H9 (cell line): ENCODE measurements at regions not wholly inside any gene's neighbourhood (a gene's known extent, or its start where the extent isn't known, plus 50 kb on each side); places are given as distances from the start of the nearest gene placed in this dataset.

ENCODE experiments used
- DNase-seq: peaks from one replicate; pipeline ENCODE4 v3.0.0-alpha.2; 2017
- H2AFZ ChIP-seq: one replicate; pipeline ENCODE4 v1.6.1; 2013; ENCODE audit warnings: mild to moderate bottlenecking, low read length, control low read depth, moderate library complexity
- H2AK5ac ChIP-seq: 2 replicates; pipeline ENCODE4 v1.6.1; 2013; ENCODE audit warnings: low read length, control low read depth, mixed read lengths; ENCODE audit not compliant: insufficient read length
- H2BK120ac ChIP-seq: one replicate; pipeline ENCODE4 v1.6.1; 2013; ENCODE audit warnings: low read depth, mild to moderate bottlenecking, low read length, control low read depth, inconsistent platforms; ENCODE audit not compliant: poor library complexity, severe bottlenecking
- H2BK12ac ChIP-seq: 2 replicates; pipeline ENCODE4 v1.6.1; 2013; ENCODE audit warnings: low read length, control low read depth, mixed read lengths, low read depth; ENCODE audit not compliant: insufficient read length
- H2BK15ac ChIP-seq: 2 replicates; pipeline ENCODE4 v1.6.1; 2013; ENCODE audit warnings: low read depth, low read length, control low read depth
- H2BK20ac ChIP-seq: one replicate; pipeline ENCODE4 v1.6.1; 2013; ENCODE audit warnings: low read depth, mild to moderate bottlenecking, low read length, control low read depth, inconsistent platforms; ENCODE audit not compliant: poor library complexity, severe bottlenecking
- H2BK5ac ChIP-seq: 2 replicates; pipeline ENCODE4 v1.6.1; 2013; ENCODE audit warnings: low read length, control low read depth, mixed read lengths; ENCODE audit not compliant: insufficient read length
- H3K14ac ChIP-seq: 2 replicates; pipeline ENCODE4 v1.6.1; 2013; ENCODE audit warnings: low read length, control low read depth; ENCODE audit not compliant: insufficient read depth
- H3K18ac ChIP-seq: 2 replicates; pipeline ENCODE4 v1.6.1; 2013; ENCODE audit warnings: low read depth, mild to moderate bottlenecking, mixed read lengths, low read length, control low read depth; ENCODE audit not compliant: insufficient read length
- H3K23ac ChIP-seq: 2 replicates; pipeline ENCODE4 v1.6.1; 2013; ENCODE audit warnings: low read length, control low read depth, mixed read lengths, low read depth; ENCODE audit not compliant: insufficient read length
- H3K23me2 ChIP-seq: 2 replicates; pipeline ENCODE4 v1.6.1; 2013; ENCODE audit warnings: low read depth, mild to moderate bottlenecking, mixed read lengths, low read length, control low read depth; ENCODE audit not compliant: insufficient read length, poor library complexity, severe bottlenecking
- H3K27ac ChIP-seq: 2 replicates; pipeline ENCODE4 v1.5.1; 2013; ENCODE audit warnings: low read length, control low read depth, mixed read lengths, low read depth; ENCODE audit not compliant: insufficient read length
- H3K27me3 ChIP-seq: 2 replicates; pipeline ENCODE4 v1.6.1; 2013; ENCODE audit warnings: low read length, control low read depth, inconsistent platforms; ENCODE audit not compliant: insufficient read depth
- H3K4ac ChIP-seq: 2 replicates; pipeline ENCODE4 v1.6.1; 2013; ENCODE audit warnings: low read depth, mild to moderate bottlenecking, control low read depth, inconsistent platforms, low read length, moderate library complexity
- H3K4me1 ChIP-seq: 2 replicates; pipeline ENCODE4 v1.6.1; 2013; ENCODE audit warnings: low read length, control low read depth, inconsistent platforms; ENCODE audit not compliant: insufficient read depth
- H3K4me2 ChIP-seq: 2 replicates; pipeline ENCODE4 v1.6.1; 2013; ENCODE audit warnings: low read length, control low read depth, mixed read lengths; ENCODE audit not compliant: insufficient read length, insufficient read depth
- H3K56ac ChIP-seq: 2 replicates; pipeline ENCODE4 v1.6.1; 2013; ENCODE audit warnings: low read depth, mild to moderate bottlenecking, mixed read lengths, low read length, control low read depth; ENCODE audit not compliant: insufficient read length
- H3K79me1 ChIP-seq: 2 replicates; pipeline ENCODE4 v1.6.1; 2013; ENCODE audit warnings: low read depth, mild to moderate bottlenecking, moderate library complexity, low read length, control low read depth, inconsistent platforms; ENCODE audit not compliant: insufficient read depth, poor library complexity, severe bottlenecking
- H3K79me2 ChIP-seq: 2 replicates; pipeline ENCODE4 v1.6.1; 2013; ENCODE audit warnings: low read length, control low read depth, inconsistent platforms; ENCODE audit not compliant: insufficient read depth
- H3K9ac ChIP-seq: 2 replicates; pipeline ENCODE4 v1.6.1; 2013; ENCODE audit warnings: low read length, control low read depth, mixed read lengths; ENCODE audit not compliant: insufficient read length; ENCODE audit errors: extremely low read depth
- H3K9me3 ChIP-seq: one replicate; pipeline ENCODE4 v1.6.1; 2013; ENCODE audit warnings: low read depth, low read length, inconsistent platforms; ENCODE audit not compliant: control insufficient read depth
- H3T11ph ChIP-seq: one replicate; pipeline ENCODE4 v1.6.1; 2013; ENCODE audit warnings: mild to moderate bottlenecking, low read length, control low read depth, inconsistent platforms
- H4K20me1 ChIP-seq: one replicate; pipeline ENCODE4 v1.6.1; 2013; ENCODE audit not compliant: control insufficient read depth, insufficient read length, insufficient read depth
- H4K5ac ChIP-seq: 2 replicates; pipeline ENCODE4 v1.6.1; 2013; ENCODE audit warnings: low read depth, mild to moderate bottlenecking, mixed read lengths, low read length, control low read depth; ENCODE audit not compliant: insufficient read length
- H4K8ac ChIP-seq: replicated peaks from 2 replicates; pipeline ENCODE4 v1.6.1; 2013; ENCODE audit warnings: low read length, control low read depth, mixed read lengths, low read depth; ENCODE audit not compliant: insufficient read length
- H4K91ac ChIP-seq: 2 replicates; pipeline ENCODE4 v1.6.1; 2013; ENCODE audit warnings: low read depth, mild to moderate bottlenecking, moderate library complexity, mixed read lengths, low read length, control low read depth; ENCODE audit not compliant: insufficient read length
- H3K27ac Mint-ChIP-seq, 3 experiments: 2 replicates in 2 of 3; 3 replicates in 1 of 3; pipeline ENCODE4 v1.8.0; 2020 to 2021; ENCODE audit warnings: mixed read lengths in 3 of 3, mild to moderate bottlenecking in 1 of 3, moderate library complexity in 1 of 3
- H3K27me3 Mint-ChIP-seq: 2 replicates; pipeline ENCODE4 v1.8.0; 2021; ENCODE audit warnings: low read depth, mild to moderate bottlenecking, moderate library complexity, mixed read lengths
- H3K36me3 Mint-ChIP-seq, 3 experiments: 2 replicates in 2 of 3; 3 replicates in 1 of 3; pipeline ENCODE4 v1.8.0; 2020 to 2021; ENCODE audit warnings: low read depth in 3 of 3, mixed read lengths in 3 of 3; ENCODE audit not compliant: insufficient read depth in 1 of 3
- H3K4me1 Mint-ChIP-seq, 2 experiments: 2 replicates each; pipeline ENCODE4 v1.8.0; 2020; ENCODE audit warnings: mixed read lengths in 2 of 2
- H3K4me3 Mint-ChIP-seq, 2 experiments: 2 replicates in 1 of 2; 3 replicates in 1 of 2; pipeline ENCODE4 v1.8.0; 2020 to 2021; ENCODE audit warnings: mild to moderate bottlenecking in 2 of 2, mixed read lengths in 2 of 2, moderate library complexity in 1 of 2
- H3K9me3 Mint-ChIP-seq, 2 experiments: 2 replicates in 1 of 2; 3 replicates in 1 of 2; pipeline ENCODE4 v1.8.0; 2020; ENCODE audit warnings: mild to moderate bottlenecking in 2 of 2, mixed read lengths in 2 of 2, moderate library complexity in 1 of 2
- CTCF ChIP-seq: fragments of 200-600 bp; sonication (generic); conservative IDR thresholded peaks from 3 replicates; pipeline ENCODE4 v1.8.0; 2021; ENCODE audit warnings: antibody characterized with exemption, mild to moderate bottlenecking
- WGBS: extraction: QIAGEN DNeasy Blood & Tissue Kit; methylation state at CpG from one replicate; pipeline ENCODE4 v1.1.7; 2013; ENCODE audit warnings: missing lambda C conversion rate, low lambda C conversion rate, mixed read lengths; ENCODE audit not compliant: insufficient read length; ENCODE audit errors: extremely low coverage; 5-methylcytosine and 5-hydroxymethylcytosine counted together

GRCh38 chr4:66572949-66573348, 902.7 kb upstream of the EPHA5 start:
- Histone ChIP-seq H2BK20ac (no peak overlapping the region), H3K4me2 (no peak overlapping the region), H3K79me1 (no peaks in the 10 kb centered on the region), H2BK5ac (no peak overlapping the region), H2BK15ac (no peak overlapping the region), H3T11ph (no peak overlapping the region), H3K14ac (no peak overlapping the region), H3K79me2 (no peaks in the 10 kb centered on the region), H2BK120ac (no peak overlapping the region), H3K23ac (no peak overlapping the region), H3K23me2 (no peaks in the 10 kb centered on the region), H3K18ac (no peak overlapping the region), H3K27me3 (no peaks in the 10 kb centered on the region), H3K9ac (no peak overlapping the region), H3K27ac (no peak overlapping the region), H2BK12ac (no peak overlapping the region), H3K9me3 (no peaks in the 10 kb centered on the region), H3K4me1 (no peaks in the 10 kb centered on the region), H3K4ac (no peak overlapping the region), H4K8ac (no peak overlapping the region), H4K91ac (no peak overlapping the region), H2AK5ac (no peak overlapping the region), H4K5ac (no peak overlapping the region), H4K20me1 (no peaks in the 10 kb centered on the region), H2AFZ (no peak overlapping the region), H3K56ac (no peak overlapping the region)
- no peaks in the 10 kb centered on the region for H3K36me3 Mint-ChIP-seq
- no peak overlapping the region for H3K4me3 Mint-ChIP-seq
- no CpG with 5 or more reads among the region's 2 CpGs for WGBS
- no peak for DNase-seq
- H3K27me3 Mint-ChIP-seq = no peaks in the 10 kb centered on the region
- no peaks in the 10 kb centered on the region for H3K9me3 Mint-ChIP-seq
- TF ChIP-seq CTCF = no peak
- no peak overlapping the region for H3K27ac Mint-ChIP-seq
- H3K4me1 Mint-ChIP-seq = no peaks in the 10 kb centered on the region
